ENCODE measurements at regions not wholly inside any gene's neighbourhood (a gene's known extent, or its start where the extent isn't known, plus 50 kb on each side); places are given as distances from the start of the nearest gene placed in this dataset.

GRCh38 chr13:22106058-22106457, 435.2 kb downstream of the FGF9 start:
- Histone ChIP-seq H3K4ac (replicated peaks; ENCODE audit: insufficient read length, low read depth, low read length) (no peak overlapping the region), H3K79me2 (ENCODE audit: control insufficient read depth in 1 of 2, insufficient read depth in 2 of 2, low read length in 2 of 2) (no peaks in the 10 kb centered on the region), H2AK5ac (ENCODE audit: low read depth, low read length) (no peak overlapping the region), H2AFZ (ENCODE audit: low read length) (no peak overlapping the region), H4K8ac (ENCODE audit: extremely low read depth, insufficient read depth, low read length) (no peak overlapping the region), H3K4me2 (ENCODE audit: insufficient read depth in 1 of 2, low read depth in 2 of 2, low read length in 2 of 2) (no peak overlapping the region), H2BK120ac (replicated peaks; ENCODE audit: low read depth, low read length) (no peak overlapping the region), H4K20me1 (replicated peaks in 1 of 2; ENCODE audit: control insufficient read depth in 1 of 2, insufficient read depth in 2 of 2, low read length in 2 of 2) (peaks cover 0 to 2% of the 10 kb centered on the region in 2 experiments), H3K27me3 (replicated peaks in 1 of 4; ENCODE audit: control insufficient read depth in 3 of 4, extremely low read depth in 1 of 4, insufficient read depth in 3 of 4, low read length in 3 of 4) (no peaks in the 10 kb centered on the region), H3K9ac (replicated peaks in 1 of 4; ENCODE audit: extremely low read depth in 1 of 4, low read depth in 3 of 4, low read length in 3 of 4) (no peak overlapping the region), H2BK5ac (ENCODE audit: low read depth, low read length) (no peak overlapping the region), H3K23ac (ENCODE audit: insufficient read length) (no peak overlapping the region), H3K36me3 (ENCODE audit: control insufficient read depth in 2 of 4, insufficient read depth in 4 of 4, low read length in 3 of 4) (no peaks in the 10 kb centered on the region; a peak in 1 of 8 replicates), H3K27ac (ENCODE audit: low read depth, low read length) (no peak overlapping the region), H2BK12ac (ENCODE audit: low read depth, low read length) (no peak overlapping the region), H3K23me2 (ENCODE audit: low read depth, low read length) (no peaks in the 10 kb centered on the region), H3K79me1 (ENCODE audit: low read depth, low read length) (no peaks in the 10 kb centered on the region), H3K4me1 (replicated peaks in 1 of 4; ENCODE audit: control insufficient read depth in 3 of 4, insufficient read depth in 4 of 4, low read length in 3 of 4) (no peaks in the 10 kb centered on the region), H4K91ac (replicated peaks; ENCODE audit: insufficient read length, low read length) (no peak overlapping the region), H3K18ac (ENCODE audit: extremely low read depth, low read length) (no peak overlapping the region), H2BK15ac (ENCODE audit: low read length) (no peak overlapping the region), H3K14ac (ENCODE audit: insufficient read length) (no peak overlapping the region), H4K5ac (ENCODE audit: insufficient read length, low read depth, low read length) (no peak overlapping the region), H3K4me3 (ENCODE audit: extremely low read depth in 1 of 4, insufficient read depth in 2 of 4, low read depth in 3 of 4, low read length in 4 of 4) (no peak overlapping the region), H3K56ac (replicated peaks; ENCODE audit: insufficient read length, low read depth, low read length) (no peak overlapping the region), H2BK20ac (ENCODE audit: low read length) (no peak overlapping the region), H3K9me3 (ENCODE audit: insufficient read depth in 2 of 2, low read depth in 1 of 2, low read length in 1 of 2) (no peaks in the 10 kb centered on the region)
- CTCF ChIA-PET (ENCODE audit: partially characterized antibody) = interaction anchor here (0.8 to 1.1 kb wide), 2 partner anchors 11 to 126 kb away, joined by 3 read pairs; no protein-coding TSS in a partner anchor
- DNase-seq (ENCODE audit: low read depth in 1 of 2, low spot score in 2 of 2) (no peak), FAIRE-seq (no peak)
- no peak for TF ChIP-seq BACH1 (IDR thresholded peaks at IDR 0.05; ENCODE audit: low read length)
- TF ChIP-seq TCF12 (IDR thresholded peaks at IDR 0.05; ENCODE audit: low read depth, low read length) = no peak
- TF ChIP-seq EZH2 (IDR thresholded peaks at IDR 0.05; ENCODE audit: low read depth, low read length, severe bottlenecking) = no peak
- TF ChIP-seq SIX5 (IDR thresholded peaks at IDR 0.05; ENCODE audit: low read depth, low read length) = no peak
- TF ChIP-seq CHD2 (IDR thresholded peaks at IDR 0.05; ENCODE audit: low read length) = no peak
- TF ChIP-seq GABPA (IDR thresholded peaks at IDR 0.05; ENCODE audit: borderline replicate concordance, insufficient read depth, low read length) = no peak
- no peak for TF ChIP-seq SIRT6 (IDR thresholded peaks at IDR 0.05; ENCODE audit: low read length)
- no peak for TF ChIP-seq CBX8 (IDR thresholded peaks at IDR 0.05; ENCODE audit: borderline replicate concordance, low read depth, low read length)
- 92% methylated on average over 3 of the region's 3 CpGs; no CpG with 5 or more reads in 1 of the 2 experiments for WGBS, 2 experiments (ENCODE audit: extremely low coverage in 1 of 2, insufficient coverage in 1 of 2, insufficient read length in 1 of 2, insufficient replicate concordance in 2 of 2, low coverage in 1 of 2, low lambda C conversion rate in 2 of 2, missing lambda C conversion rate in 1 of 2)
- POLR2A ChIA-PET (ENCODE audit: partially characterized antibody) = interaction anchor here (1.7 kb wide), 1 partner anchor 65 kb away, joined by 5 read pairs; no protein-coding TSS in a partner anchor
